ENCODE measurements at regions not wholly inside any gene's neighbourhood (a gene's known extent, or its start where the extent isn't known, plus 50 kb on each side); places are given as distances from the start of the nearest gene placed in this dataset.

DNA sequence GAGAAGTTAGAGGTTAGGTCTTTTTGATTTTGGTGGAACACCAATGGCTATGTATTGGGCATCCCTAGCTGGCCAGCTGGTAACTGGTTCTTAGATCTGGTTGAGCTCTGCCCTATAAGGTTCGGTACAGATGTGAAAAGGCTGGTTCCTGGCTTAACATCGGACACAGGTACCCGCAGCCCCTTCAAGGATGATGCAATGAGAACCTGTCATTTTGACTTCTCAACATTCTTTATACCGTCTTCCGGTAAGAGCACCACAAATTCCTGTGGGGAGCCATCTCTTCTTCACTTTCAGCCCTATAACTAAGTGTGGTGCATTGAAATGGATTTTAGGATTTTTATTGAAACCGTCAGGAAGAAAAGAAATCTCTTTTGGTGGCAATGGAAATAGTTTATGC is 222.8 kb downstream of the ADAMTS9 start:
- no peak for DNase-seq

DNA sequence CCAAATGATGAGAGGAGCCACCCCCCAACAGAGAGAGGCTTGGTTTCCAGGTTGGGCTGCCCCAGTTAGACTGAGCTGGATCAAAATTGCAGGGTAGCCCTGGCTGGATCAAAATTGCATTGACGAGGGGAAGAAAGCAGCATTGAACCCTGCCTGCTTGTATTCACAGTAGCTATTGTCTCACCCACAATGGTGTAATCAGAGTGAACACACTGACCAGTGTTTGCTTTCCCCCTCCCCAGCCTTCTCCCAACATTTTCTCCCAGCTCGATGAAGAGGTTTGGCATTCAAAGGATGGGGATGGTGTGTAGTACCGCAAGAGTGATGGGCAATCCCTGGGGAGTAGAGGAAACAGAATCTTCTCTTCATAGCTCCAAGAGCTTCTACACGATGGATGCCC is 223.8 kb downstream of the ADAMTS9 start:
- peak; percentile 73 for DNase-seq

DNA sequence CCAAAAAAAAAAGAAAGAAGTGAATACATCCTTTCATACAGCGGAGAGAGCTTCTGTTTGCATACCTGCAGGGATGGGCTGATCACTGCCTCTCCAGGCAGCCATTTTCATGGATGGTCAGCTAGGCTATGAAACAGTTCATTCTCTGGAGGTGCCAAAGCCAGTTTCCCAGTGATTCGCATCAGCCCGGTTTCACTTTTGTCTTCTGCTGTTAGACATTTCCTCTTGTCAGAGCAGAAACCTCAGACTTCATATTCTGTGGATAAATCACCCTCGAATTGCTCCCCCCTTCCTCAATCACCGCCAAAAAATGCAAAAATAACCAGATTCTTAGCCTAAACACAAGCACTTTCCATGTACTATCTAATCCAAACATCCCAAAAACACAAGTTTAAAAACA is 225.6 kb downstream of the ADAMTS9 start:
- DNase-seq, result no peak

DNA sequence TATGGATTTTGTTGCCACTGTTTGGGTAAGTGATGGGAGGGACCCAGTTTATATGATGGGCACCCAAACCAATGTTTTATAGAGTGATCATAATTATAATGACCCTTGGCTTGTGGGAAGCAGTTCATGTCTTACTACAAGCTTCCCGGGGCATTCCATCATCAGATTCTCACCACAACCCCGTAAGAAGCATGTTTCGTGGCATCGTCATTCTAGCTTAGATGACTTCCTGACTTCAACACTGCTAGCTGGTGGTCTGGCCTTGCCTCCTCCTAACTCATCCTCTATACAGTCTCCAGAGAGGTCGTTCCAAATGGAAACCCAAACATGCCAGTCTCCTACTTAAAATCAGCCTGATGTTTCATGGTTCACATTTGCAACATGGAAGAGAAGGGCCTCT is 226.9 kb downstream of the ADAMTS9 start:
- no peak for DNase-seq

DNA sequence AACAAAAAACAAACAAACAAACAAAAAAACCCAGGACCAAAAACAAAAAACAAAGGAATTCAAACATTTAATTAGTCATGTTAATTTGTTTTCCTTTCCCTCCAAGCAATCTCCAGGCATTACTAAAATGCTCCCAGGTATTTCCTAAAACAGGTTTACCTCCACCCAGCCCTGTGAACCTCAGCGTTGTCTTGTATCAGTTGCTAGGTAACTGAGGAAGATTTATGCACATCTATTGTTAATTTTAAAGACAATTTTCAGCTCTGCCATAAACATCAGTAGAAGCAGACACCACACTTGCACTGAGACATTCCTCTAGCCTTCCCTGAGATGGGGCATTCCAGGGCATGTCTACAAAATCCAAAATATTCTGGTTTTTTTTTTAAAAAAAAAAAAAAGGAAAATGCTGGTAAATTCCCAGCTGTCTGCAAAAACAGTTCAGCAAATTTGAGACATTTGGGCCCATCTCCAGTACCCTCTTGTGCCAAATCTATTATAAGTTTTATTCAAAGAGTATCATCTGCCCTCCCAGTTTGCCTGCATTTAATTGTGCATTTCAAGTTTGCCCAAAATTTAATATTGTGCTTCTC is 227.6 kb downstream of the ADAMTS9 start:
- peak; percentile 63 for DNase-seq

DNA sequence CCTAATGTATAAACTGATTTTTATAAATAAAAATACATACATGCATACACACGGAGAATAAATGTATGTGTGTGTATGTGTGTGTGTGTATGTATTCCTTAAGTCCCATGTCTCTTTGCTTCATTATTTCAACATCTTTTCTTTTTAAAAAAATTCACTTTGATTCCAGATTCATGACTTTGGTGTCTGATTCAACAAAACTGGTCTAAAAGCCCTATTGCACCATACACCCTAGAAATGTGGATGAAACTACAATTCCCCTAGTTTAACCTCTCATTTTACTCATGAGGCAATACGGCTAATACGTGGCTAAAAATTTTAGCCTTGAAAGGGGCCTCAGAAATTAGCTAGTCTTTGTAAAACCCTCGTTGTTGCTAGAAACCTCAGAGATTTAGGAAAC is 228.1 kb downstream of the ADAMTS9 start:
- no peak for DNase-seq

DNA sequence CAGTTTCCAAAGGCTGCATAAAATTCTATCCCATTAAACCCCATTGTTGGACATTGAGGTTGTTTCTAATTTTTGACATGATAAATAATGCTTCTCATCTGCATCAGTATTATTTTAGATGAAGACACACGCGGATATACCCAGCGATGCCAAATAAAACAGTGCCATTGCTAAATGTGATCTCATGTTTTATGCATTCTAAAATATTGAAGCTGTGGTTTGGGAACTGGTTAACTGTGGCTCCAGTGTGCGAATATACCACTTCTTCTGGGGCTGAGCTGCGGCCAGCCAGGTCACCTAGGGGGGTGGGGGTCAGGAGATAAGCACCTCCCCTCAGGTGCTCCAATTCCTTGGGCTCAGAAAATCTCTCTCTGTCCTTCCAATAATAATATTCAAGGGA is 230.0 kb downstream of the ADAMTS9 start:
- DNase-seq, result no peak

DNA sequence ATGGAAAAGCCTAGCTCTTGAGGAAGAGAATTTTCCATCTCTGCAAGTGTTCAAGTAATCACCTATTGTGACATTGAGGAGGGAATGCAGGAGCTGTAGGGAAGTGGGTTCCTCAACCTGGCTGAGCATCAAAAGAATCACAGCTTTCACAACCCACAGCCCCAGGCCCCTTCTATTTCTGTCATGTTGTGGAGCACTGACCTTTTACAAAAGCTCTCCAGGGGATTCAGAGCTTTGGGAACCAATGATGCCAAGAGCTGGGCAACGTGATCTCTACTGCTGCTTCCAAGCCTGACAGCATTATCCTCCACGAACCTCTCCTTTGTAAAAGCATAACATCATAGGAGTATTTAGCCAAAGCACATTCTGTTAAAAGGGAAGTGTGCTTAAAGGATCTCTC is 231.1 kb downstream of the ADAMTS9 start:
- DNase-seq, result peak; percentile 91

DNA sequence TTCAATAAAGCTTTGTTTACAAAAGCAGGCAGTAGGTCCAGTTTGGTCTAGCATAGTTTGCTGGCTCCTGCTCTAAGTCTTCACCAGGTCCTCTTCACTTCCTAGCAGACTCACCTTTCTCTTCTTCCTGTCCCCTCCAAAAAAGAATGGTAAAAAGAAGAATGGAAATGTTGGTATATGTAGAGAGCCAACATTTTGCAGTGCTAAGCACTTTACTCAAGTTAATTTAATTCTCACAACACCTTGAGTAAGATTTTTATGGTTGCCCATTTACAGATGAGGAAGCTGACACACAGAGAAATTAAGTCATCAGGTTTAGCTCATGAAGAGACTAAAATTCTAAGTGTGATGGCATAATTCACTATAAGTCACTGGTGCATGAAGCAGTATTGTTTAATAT is 230.1 kb upstream of the PRICKLE2 start:
- no peak for DNase-seq

DNA sequence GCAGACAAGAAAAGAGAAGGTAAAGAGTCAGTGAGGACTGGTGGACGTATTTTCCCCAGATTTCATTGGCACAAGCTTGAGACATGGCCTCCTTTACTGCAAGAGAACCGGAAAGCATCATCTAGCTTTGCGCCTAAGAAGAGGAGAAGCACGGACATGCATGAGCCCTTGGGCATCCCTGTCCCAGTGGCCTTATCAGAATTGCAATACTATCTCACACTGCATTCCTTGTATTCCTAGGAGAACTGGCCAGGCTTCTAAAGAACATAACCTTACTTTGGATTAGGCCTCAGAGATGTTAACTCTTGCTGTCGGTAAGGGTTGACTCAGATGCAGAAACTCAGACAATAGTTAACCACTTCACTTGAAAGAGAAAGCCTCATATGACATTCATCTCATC is 229.5 kb upstream of the PRICKLE2 start:
- DNase-seq, result no peak

DNA sequence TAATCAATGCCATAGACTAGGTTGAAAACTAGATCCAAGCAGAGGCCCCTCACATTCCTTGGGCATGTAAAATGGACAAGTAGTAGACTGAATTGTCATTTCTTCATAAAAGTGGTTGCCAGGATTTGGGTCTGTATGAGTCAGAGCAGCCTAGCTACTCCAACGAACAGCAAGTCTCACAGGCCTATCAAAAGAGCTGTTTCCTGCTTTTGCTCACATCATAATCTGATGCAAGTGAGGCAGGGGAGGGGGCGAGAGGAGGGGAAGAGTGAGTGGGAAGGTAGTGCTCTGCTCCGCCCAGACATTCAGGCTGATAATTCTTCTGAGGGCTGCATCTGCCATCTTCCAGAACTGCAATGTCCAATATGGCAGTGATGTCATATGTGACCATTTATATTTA is 228.9 kb upstream of the PRICKLE2 start:
- DNase-seq, result peak; percentile 32

DNA sequence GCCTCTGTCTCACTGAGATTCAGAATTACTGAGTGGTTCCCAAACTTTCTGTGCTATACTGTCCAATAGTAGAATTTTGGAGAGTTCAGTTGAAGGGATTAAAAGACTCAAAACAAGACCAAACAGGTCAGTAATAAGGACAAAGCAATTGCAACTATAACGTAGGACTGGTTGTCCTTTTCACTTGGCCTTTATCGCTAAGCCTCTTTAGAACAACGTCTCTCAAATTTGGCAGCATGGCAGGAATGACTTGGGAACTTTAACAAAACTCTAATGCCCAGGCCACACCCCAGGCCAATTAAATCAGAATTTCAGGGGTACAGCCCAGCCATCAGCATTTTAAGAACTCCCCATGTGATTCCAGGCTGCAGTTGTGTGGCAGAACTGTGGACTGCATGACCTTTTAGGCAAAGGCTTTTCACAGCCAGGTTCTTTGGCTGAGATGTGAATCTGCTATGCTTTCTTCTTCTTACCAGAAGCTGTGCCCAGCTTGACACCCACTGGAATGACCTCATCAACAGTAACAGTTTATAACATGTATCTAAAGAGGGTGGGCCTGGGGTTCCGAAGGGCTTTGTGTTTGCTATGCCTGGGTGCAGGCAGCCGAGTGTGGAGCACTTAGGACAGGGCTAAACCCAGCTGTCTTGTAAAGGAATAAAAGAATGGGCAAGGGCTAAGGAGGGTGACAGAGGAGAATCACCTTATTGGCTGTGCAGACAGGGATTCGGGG is 226.2 kb upstream of the PRICKLE2 start:
- DNase-seq, result peak; percentile 57

DNA sequence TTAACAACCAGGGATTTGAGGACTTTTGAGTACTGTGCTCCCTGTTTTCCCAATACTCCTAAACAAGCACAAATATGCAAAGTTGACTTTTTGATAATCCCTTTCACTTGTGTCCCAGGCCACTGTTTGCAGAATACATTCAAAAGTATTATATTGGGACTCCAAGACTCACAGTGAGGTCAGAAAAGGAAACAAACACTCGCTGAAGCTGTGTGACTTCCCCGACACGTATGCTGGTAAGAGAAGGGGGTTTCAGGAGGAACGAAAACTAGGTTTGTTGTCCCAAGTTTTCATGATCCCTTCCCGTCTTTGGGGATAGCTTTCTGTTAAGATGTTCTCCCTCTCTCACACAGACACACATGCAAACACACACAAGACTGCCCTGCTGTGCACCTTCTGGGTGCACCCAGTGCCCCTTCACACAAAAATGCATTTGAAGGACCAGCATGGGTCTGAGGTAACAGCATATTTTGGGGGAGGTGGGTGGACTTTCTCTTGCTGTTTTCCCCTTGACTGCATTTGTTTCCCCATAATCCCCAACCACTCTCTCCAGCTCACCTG is 225.2 kb upstream of the PRICKLE2 start:
- no peak for DNase-seq

DNA sequence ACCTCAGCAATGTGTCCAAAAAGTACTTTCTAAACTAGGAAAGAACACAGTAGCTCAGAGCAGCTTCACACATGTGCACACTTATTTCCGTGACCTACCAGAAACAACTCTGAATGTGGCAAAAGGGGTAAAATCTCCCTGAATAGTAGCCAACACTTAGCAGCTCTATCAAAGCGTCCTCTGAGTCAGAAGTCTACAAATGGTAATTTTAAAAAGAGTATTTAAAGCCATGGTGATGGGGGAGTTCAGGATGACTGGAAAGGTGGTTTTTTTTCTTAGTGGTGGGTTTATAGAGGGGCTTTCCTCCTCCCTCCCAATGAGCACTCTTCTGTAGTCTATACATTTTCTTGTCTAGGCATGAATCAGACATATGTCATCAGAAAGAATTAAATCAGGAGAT is 223.8 kb upstream of the PRICKLE2 start:
- no peak for DNase-seq

DNA sequence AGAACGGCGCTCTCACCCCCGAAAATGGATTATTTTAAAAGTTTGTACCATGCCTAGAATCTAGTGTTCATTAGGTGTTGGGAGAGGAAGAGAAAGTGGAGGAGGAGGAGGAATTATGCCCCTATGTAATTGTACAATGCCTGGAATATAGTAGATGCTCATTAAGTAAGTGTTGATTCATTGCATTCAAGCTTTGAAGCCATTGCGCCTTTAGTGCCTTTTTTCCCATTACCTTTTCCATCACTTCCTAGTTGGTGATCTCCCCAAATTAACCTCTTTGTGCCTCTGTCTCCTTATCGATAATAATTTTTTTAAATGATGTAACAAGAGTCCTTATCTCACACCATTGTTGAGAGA is 220.7 kb upstream of the PRICKLE2 start:
- DNase-seq, result no peak

DNA sequence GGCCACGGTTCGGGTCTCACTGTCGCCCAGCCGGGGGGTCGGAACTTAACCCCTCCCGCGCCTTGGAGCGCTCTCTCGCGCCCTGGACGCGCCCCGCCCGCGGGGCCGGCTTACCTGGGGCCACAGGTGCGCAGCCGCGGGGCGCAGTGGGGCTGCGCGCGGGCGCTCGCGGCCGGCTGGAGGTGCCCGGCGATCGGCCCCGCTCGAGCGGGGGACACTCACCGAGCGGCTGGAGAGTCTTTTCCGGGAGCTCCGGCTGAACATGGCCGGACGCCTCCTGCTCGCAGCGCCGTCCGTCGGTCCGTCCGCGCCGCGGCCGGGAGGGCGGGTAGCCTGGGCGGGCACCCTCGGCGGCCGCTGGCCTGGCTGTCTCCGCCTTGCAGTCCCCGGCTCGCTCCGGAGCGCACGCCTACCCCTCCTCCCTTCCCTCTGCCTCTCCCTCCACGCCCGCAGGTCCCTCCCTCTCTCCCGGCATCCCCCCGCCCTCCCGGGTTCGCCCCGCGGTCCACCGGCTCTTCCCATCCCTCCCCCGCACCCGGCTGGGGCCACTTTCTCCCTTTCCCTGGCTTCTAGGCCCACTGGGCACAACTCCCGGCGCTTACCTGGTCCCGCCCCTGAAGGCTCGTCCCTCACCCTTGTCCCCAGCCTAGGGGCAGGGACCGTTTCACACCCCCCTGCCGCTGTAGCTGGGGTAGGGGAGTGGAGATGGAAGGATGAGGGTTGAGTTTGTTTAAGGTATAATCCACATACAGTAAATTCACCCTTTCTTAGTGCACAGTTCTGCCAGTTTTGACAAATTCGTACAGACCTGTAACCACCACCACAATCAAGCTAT is 220.1 kb upstream of the PRICKLE2 start:
- peak; percentile 74 for DNase-seq

DNA sequence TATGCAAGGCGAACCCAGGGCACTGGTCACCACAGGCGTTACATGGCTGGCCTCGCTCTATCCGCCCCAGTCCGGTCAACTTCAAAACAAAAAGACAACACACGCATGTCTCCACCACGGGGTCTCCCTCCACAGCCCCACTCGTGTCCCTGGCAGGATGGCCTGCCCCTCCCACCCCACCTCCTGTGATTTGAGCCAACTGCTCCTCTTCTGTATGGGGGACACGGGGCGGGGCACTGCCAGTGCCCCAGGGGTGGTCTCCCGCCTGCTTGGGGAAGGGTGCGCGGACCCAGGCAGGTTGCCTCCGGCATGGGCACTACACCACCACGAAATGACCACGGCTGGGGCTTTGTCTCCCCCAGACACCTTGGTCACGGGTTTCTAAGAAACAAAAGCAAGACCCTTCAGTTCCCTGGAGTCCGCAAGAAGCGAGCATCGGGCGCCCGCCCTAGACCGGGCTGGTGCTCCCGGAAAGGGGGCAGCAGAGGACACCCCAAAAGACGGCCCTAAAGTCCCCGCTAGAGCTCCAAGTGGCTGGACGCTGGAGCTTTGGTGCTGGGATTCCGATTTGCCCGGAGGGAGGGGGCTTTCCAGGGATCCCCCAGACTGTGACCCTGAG is 219.3 kb upstream of the PRICKLE2 start:
- DNase-seq, result peak; percentile 55

DNA sequence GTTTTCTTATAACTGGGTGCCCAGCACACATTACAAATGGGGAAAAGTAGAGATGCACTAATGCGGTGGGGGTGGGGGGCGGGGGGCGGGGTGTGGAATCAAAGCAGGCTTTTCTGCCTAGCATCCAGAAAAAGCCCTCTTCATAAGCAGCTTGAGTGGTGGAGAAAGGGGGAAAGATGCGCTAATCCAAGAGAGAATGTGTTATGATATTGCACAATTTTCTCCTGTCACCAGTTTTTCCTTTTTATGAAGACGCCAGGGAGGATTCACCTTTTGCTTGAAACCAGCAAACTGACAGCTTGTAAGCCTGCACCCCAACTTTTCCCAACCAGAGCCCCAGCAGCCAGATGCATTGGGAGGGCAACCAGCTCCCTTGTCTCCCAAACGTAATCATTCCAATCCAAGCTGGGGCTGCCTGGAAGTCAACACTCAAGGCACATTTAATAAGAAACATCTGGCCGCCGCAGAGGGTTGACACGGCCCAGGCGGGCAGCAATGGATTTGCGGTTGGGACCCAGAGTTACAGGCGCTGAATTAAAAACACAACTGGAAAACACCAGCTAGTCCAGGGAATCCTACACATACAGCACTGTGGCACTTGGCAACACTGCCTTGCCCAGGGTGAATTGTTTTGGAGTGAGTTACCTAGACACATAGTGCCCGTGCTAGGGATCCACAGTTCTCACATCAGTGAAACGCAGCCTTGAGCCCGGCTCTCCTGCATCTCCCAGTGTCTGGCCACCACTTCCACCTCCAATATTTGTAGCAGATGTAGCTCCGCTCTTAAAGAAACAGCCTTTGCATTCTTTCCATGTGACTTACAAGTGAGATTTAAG is 218.5 kb upstream of the PRICKLE2 start:
- peak; percentile 65 for DNase-seq

DNA sequence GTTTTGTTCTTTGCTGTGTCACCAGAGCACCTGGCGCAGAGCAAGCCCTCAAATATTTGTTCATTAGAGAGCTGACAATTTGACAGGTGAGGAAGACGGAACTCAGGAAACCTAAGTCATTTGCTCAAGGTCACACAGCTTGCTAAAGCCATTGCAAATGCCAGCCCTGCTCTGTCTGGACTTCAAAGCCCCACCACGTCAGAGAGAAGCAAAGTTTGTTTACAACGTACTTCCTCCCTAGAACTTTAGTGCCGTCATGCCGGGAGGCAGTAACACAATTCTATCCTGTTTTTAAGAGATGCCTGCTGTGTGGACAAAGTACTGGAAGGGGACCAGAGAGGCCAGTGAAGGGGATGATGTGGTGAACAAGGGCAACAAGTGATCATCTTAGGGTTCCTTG is 216.6 kb upstream of the PRICKLE2 start:
- peak; percentile 68 for DNase-seq

DNA sequence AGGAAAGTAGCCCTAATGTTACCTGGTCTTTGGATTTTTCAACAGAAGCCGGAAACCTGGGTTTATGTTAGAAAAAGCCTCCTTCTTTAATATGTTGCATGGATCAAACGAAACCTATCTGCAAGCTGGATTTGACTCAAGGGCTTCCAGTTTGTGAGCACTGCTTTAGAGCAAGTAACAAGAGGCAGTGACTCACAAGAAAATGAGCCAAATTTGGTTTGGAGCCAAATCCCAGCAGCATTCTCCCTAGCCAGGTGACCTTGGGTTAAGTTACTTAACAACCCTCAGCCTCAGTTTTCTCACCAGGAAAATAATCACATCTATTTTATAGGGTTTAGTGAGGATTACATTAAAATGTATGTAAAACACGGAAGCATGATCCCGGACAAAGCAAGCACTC is 215.2 kb upstream of the PRICKLE2 start:
- peak; percentile 88 for DNase-seq

DNA sequence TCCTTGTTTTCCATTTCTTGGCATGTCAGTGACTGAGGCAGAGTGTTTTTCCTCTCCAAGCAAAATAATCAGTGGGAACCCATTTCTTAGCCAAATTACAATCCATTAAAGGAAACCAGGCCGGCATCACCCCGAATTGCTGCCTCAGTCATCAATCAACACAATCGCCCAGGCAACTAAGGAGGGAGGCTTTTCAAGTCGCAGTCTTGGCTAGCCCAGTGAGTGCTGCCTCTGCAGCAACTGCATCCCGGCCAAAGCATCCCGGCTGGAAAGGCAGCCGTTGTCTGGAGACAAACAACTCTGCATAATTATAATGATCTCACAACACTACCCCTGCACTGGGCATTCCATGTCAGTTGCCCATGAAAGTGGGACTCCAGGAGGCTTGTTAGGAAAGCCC is 213.5 kb upstream of the PRICKLE2 start:
- DNase-seq, result peak; percentile 67

DNA sequence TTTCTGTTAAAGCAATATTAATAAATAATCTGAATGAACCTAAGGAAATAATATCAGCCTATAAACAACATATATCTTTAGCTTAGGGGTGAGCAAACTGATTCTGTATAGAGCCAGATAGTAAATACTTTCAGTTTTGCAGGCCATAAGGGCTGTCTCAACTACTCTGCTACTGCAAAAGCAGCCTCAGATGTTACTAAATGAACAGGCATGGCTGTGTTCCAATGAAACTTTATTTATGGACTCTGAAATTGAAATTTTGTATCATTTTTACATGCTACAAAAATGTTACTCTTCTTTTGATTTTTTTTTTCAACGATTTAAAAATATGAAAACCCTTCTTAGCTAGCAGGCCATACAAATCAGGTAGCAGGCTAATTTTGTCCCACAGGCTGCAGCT is 212.8 kb upstream of the PRICKLE2 start:
- peak; percentile 15 for DNase-seq
